Nephron (organoid): ENCODE measurements at regions not wholly inside any gene's neighbourhood (a gene's known extent, or its start where the extent isn't known, plus 50 kb on each side); places are given as distances from the start of the nearest gene placed in this dataset.
A peak's percentile ranks its signal among the peaks of the same experiment; 100 is the strongest.

ENCODE experiments used
- H3K27ac Mint-ChIP-seq, 3 experiments: 2 replicates each; pipeline ENCODE4 v1.8.0; 2020; ENCODE audit warnings: mixed read lengths in 3 of 3, mild to moderate bottlenecking in 2 of 3, moderate library complexity in 1 of 3
- H3K27me3 Mint-ChIP-seq: 2 replicates; pipeline ENCODE4 v1.8.0; 2021; ENCODE audit warnings: low read depth, mild to moderate bottlenecking, moderate library complexity, mixed read lengths
- H3K36me3 Mint-ChIP-seq: 2 replicates; pipeline ENCODE4 v1.8.0; 2020; ENCODE audit warnings: low read depth, mixed read lengths
- H3K4me1 Mint-ChIP-seq: 2 replicates; pipeline ENCODE4 v1.8.0; 2020; ENCODE audit warnings: mixed read lengths
- H3K4me3 Mint-ChIP-seq, 3 experiments: 2 replicates each; pipeline ENCODE4 v1.8.0; 2020; ENCODE audit warnings: mild to moderate bottlenecking in 3 of 3, mixed read lengths in 3 of 3, moderate library complexity in 2 of 3
- H3K9me3 Mint-ChIP-seq: 2 replicates; pipeline ENCODE4 v1.8.0; 2020; ENCODE audit warnings: mixed read lengths
- TF ChIP-seq, protein P1 (sequence below), 3 experiments: fragments of 200-600 bp; sonication (generic); IDR thresholded peaks; one replicate each; pipeline ENCODE4 v1.5.0; 2021; ENCODE audit warnings: antibody characterized with exemption in 3 of 3; ENCODE audit not compliant: unreplicated experiment in 3 of 3

GRCh38 chr12:19962192-19962591 lies 406.1 kb upstream of the PDE3A start:
- H3K27me3 Mint-ChIP-seq: no peaks in the 10 kb centered on the region
- H3K36me3 Mint-ChIP-seq: no peaks in the 10 kb centered on the region
- no peak overlapping the region for H3K27ac Mint-ChIP-seq
- H3K4me3 Mint-ChIP-seq: no peak overlapping the region
- H3K9me3 Mint-ChIP-seq: no peaks in the 10 kb centered on the region
- TF ChIP-seq, protein P1, sequence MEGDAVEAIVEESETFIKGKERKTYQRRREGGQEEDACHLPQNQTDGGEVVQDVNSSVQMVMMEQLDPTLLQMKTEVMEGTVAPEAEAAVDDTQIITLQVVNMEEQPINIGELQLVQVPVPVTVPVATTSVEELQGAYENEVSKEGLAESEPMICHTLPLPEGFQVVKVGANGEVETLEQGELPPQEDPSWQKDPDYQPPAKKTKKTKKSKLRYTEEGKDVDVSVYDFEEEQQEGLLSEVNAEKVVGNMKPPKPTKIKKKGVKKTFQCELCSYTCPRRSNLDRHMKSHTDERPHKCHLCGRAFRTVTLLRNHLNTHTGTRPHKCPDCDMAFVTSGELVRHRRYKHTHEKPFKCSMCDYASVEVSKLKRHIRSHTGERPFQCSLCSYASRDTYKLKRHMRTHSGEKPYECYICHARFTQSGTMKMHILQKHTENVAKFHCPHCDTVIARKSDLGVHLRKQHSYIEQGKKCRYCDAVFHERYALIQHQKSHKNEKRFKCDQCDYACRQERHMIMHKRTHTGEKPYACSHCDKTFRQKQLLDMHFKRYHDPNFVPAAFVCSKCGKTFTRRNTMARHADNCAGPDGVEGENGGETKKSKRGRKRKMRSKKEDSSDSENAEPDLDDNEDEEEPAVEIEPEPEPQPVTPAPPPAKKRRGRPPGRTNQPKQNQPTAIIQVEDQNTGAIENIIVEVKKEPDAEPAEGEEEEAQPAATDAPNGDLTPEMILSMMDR (IDR thresholded peaks at IDR 0.05; ENCODE audit: unreplicated experiment in 3 of 3): no peak
- peaks cover 12% of the 10 kb centered on the region for H3K4me1 Mint-ChIP-seq

GRCh38 chr12:19963972-19964371 lies 404.4 kb upstream of the PDE3A start:
- TF ChIP-seq, protein P1 (IDR thresholded peaks at IDR 0.05; ENCODE audit: unreplicated experiment in 3 of 3): no peak
- Mint-ChIP-seq H3K27ac (no peak overlapping the region), H3K9me3 (no peaks in the 10 kb centered on the region), H3K36me3 (no peaks in the 10 kb centered on the region), H3K4me1 (peaks cover 9% of the 10 kb centered on the region), H3K4me3 (no peak overlapping the region), H3K27me3 (no peaks in the 10 kb centered on the region)

- H3K4me3 Mint-ChIP-seq: no peak overlapping the region
- no peaks in the 10 kb centered on the region for H3K36me3 Mint-ChIP-seq
- no peaks in the 10 kb centered on the region for H3K27me3 Mint-ChIP-seq
- H3K9me3 Mint-ChIP-seq: no peaks in the 10 kb centered on the region
- peaks cover 13% of the 10 kb centered on the region for H3K4me1 Mint-ChIP-seq
- no peak overlapping the region for H3K27ac Mint-ChIP-seq
- TF ChIP-seq, protein P1 (IDR thresholded peaks at IDR 0.05; ENCODE audit: unreplicated experiment in 3 of 3): no peak
These were observed 403.8 kb upstream of the PDE3A start for GRCh38 chr12:19964549-19964948.

GRCh38 chr12:19965196-19966038 lies 402.9 kb upstream of the PDE3A start:
- Mint-ChIP-seq H3K36me3 (no peaks in the 10 kb centered on the region), H3K27me3 (no peaks in the 10 kb centered on the region), H3K4me1 (peaks cover 17% of the 10 kb centered on the region), H3K4me3 (no peak overlapping the region), H3K27ac (no peak overlapping the region), H3K9me3 (no peaks in the 10 kb centered on the region)
- TF ChIP-seq, protein P1 (IDR thresholded peaks at IDR 0.05; ENCODE audit: unreplicated experiment in 3 of 3): no peak

DNA sequence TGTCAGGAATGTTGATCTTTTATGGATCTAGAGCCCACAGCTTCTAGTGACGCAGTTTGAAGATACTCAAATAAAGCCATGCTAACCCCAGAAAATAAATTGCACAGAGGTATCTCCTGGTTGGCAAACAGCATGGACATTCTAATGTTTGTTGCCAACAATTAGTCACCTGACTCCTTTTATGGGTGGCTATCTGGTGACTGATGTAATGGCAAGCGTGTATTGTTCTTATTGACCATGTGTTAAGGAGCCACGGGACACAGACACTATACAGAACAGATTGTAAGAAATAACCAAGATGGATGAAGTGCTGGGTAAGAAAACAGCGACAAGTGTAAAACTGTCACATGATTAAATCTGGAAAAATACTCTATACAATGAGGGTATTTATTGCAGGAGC lies 401.3 kb upstream of the PDE3A start:
- Mint-ChIP-seq H3K4me1 (peaks cover 28% of the 10 kb centered on the region), H3K27ac (peak overlapping the region; percentile 32 to 86 (median 73)), H3K36me3 (no peaks in the 10 kb centered on the region), H3K27me3 (no peaks in the 10 kb centered on the region), H3K9me3 (no peaks in the 10 kb centered on the region), H3K4me3 (no peak overlapping the region)
- TF ChIP-seq, protein P1 (IDR thresholded peaks at IDR 0.05; ENCODE audit: unreplicated experiment in 3 of 3): no peak

GRCh38 chr12:19967431-19967830 lies 400.9 kb upstream of the PDE3A start:
- no peaks in the 10 kb centered on the region for H3K36me3 Mint-ChIP-seq
- H3K27ac Mint-ChIP-seq: peak overlapping the region; percentile 32 to 86 (median 73)
- no peaks in the 10 kb centered on the region for H3K27me3 Mint-ChIP-seq
- H3K4me3 Mint-ChIP-seq: peak overlapping the region in 1 of 3 experiments; percentile 5
- TF ChIP-seq, protein P1 (IDR thresholded peaks at IDR 0.05; ENCODE audit: unreplicated experiment in 3 of 3): no peak
- H3K4me1 Mint-ChIP-seq: peaks cover 33% of the 10 kb centered on the region
- H3K9me3 Mint-ChIP-seq: no peaks in the 10 kb centered on the region
